GM19467 (cell line): ENCODE measurements at regions not wholly inside any gene's neighbourhood (a gene's known extent, or its start where the extent isn't known, plus 50 kb on each side); places are given as distances from the start of the nearest gene placed in this dataset.

Experiments used
- ATAC-seq: cut with Tn5 transposase; IDR thresholded peaks from one replicate; pipeline ENCODE4 v1.9.1; 2021; ENCODE audit warnings: mild to moderate bottlenecking, moderate library complexity; ENCODE audit not compliant: unreplicated experiment

DNA sequence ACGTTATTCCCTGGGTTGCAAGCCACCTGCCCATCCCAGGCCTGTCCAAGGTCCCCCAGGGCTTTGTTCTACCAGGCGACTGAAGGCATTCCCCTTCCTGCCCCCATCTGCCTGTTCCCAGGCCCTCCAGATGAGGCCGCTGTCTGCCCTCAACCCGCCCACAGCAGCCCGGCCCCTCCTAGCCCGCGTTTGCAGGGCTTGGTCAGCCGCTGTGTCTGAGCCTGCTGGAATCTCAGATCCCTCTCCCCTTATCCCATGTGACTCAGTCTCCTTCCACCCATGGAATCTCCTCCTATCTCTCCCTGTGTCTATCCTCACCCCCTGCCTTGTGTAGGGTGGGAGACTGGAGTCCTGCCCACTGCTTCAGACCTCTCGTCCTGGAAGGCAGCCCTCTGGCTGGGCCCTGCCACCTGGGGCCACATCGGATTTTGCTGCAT lies 186.0 kb upstream of the TNRC6C start:
- no peak for ATAC-seq

GRCh38 chr17:77772899-77773358 lies 185.6 kb upstream of the TNRC6C start:
- ATAC-seq, result no peak

- no peak for ATAC-seq
These were observed 184.3 kb upstream of the TNRC6C start for GRCh38 chr17:77774182-77774581.

- no peak for ATAC-seq
These were observed 179.6 kb upstream of the TNRC6C start for GRCh38 chr17:77778636-77779489.

DNA sequence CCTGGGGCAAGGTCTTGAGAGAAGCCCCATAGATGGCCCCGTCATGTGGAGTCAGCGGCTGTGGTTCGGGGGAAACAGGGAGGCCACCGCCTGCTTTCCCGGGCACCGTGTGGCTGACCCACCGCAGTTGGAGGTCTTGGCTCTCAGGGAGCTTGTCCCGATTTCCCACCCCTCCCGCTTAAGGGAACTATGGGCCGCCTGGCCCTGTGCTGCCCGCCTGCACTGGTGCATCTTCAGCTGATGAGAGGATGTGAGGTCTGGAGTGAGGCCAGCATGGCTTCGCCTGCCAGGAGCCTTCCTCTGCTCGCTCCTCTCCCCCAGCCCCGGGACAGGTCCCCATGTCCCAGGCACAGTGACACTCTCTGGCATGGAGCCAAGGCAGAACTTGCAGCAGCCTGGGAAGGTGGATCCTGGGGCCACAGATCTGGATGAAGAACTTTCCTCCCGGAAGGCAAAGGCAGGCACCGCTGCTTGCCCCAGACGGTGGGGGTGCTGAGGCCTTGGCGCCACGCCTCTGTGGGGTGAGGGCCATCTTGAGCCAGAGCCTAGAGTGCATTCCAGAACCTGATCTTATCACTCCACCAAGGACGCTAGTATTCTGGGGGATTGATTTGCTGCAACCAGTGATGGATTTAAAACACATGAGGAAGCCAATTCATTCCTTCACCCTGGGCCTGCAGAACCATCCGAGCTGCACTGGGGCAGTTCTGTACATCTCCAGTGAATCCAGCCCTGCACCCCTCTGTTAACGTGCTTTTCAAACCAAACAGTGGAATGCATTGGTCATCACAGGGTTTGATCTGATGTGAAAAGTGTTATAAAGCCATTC lies 178.6 kb upstream of the TNRC6C start:
- no peak for ATAC-seq

DNA sequence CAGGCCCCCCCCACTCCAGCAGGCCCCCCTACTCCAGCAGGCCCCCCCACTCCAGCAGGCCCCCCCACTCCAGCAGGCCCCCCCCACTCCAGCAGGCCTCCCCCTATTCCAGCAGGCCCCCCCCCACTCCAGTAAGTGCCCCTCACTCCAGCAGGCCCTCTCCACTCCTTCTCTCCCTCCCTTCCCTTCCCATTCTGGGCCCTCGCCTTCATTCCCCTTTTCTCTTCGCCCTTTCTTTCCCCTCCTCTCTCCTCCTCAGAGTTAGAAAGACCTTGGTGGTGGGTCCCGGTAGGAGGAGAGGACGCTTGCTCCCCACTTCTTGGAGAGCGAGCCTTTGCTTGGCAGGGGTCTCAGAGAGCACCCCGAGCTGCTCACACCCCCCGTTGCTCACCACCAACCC lies 177.0 kb upstream of the TNRC6C start:
- ATAC-seq, result no peak

DNA sequence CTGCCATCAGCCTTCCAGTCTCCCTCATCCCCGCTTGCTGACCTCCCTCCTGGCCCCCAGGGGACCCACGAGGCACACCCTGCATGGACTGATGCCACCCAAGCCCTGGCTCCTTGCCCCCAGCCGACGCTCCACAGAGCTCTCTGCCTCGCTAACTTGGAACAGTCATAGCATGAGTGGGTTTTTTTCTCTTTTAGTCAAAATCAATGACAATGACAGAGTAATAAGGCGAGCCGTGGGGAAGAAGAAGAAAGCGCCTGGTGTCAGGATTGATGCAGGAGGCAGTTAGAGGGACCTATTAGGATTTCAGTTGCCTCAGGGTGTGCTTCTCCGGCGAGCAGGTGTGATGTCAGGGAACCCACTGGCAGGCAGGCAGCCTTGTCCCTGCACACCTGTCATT lies 176.3 kb upstream of the TNRC6C start:
- no peak for ATAC-seq

DNA sequence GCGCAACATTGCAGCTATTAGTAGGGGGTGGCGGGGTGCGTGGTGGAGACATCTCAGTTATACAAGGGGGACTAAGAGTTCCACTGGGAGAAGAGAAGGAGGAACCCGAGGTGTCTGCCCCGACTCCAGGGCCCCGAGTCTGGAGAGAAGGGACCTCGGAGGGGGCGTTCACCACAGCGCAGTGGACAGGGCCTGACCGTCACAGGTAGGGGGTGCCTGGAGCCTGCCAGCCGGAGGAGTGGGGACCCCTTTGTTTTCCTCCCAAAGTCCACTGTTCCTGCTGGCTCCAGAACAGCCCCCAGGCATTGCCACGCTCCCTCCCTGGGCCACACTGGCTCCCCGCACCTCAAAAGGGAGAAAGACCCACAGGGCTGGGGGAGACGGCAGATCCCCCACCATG lies 175.9 kb upstream of the TNRC6C start:
- no peak for ATAC-seq

DNA sequence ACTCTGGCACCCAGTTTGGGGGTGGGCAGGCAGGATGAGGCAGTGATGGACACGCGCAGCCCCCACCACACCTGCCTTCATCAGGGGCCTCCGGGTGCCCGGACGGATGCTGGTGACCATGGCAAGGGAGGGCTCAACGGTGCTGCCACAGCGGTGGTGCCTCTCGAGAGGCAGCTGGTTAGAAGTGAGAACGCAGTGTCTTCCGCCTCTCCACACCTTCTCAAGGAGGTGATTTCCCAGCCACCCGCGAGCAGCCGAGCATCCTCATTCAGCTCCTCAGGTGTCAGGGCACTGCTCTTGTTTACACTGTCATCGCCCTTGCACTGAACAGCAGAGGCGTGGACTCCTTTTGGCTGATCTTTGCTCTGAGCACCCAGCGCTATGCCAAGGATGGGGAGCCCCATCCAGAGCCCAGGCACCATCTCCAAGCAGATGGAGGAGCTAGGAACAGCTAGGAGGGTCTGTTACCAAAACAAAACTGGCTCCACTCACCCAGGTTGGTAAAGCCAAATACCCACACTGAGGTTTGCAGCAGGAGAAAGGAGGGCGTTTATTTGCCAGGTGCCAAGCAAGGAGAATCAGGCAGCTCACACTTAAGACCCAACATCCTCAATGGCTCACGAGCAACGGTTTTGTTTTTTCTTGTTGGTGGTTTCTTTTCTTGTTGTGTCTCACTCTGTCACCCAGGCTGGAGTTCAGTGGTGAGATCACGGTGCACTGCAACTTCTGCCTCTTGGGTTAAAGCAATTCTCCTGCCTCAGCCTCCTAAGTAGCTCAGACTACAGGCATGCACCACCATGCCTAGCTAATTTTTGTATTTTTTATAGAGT lies 174.3 kb upstream of the TNRC6C start:
- no peak for ATAC-seq

DNA sequence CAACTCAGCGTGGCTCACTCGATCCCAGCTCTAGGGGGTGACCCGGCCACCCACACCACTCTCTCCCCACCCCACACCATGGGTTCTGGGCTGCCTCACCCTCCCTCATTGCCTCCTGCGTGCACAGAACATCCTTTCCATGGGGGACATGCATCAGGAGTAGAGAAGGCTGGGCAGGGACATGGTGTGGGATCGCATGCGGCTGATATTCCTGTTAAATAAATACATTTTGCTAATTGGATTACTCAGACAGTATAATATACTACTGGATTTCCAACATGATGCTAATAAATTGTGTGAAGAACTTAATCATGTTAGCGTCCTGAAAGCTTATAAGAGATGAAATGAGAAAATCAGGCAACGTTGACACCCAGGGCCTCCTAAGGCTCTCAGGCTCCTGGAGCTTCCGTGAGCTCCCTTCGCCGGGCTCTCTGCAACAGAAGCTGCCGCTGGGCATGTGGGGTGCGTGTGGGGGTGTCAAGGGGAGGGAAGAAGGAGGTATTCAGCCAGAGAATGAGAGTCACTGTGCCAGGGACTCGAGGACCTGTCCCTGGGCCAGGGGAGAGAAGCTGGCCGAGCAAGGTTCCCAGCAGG lies 173.1 kb upstream of the TNRC6C start:
- ATAC-seq, result no peak

- ATAC-seq, result no peak
These were observed 172.4 kb upstream of the TNRC6C start for GRCh38 chr17:77786090-77786489.

- no peak for ATAC-seq
These were observed 171.6 kb upstream of the TNRC6C start for GRCh38 chr17:77786740-77787505.

- ATAC-seq, result no peak
These were observed 168.2 kb upstream of the TNRC6C start for GRCh38 chr17:77790143-77790829.

DNA sequence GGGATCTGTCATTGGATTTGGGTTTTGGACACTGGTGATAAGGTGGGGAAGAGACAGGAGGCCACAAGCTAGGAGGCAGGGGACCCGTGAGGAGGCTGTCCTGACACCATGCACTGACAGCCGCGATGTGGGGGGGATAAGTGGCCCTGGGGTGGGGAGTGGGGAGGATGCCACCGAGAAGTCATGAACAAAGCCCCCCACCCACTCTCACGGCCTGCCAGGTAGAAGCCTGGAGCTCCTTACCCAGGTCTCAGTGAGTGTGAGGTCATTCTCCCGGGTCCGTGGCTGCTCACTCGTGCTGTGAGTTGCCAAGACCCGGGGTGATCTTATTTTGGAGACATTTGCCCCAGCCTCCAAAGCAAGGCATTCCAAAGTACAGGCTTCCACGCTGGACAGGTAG lies 165.9 kb upstream of the TNRC6C start:
- no peak for ATAC-seq

GRCh38 chr17:77793146-77793970 lies 165.1 kb upstream of the TNRC6C start:
- no peak for ATAC-seq

DNA sequence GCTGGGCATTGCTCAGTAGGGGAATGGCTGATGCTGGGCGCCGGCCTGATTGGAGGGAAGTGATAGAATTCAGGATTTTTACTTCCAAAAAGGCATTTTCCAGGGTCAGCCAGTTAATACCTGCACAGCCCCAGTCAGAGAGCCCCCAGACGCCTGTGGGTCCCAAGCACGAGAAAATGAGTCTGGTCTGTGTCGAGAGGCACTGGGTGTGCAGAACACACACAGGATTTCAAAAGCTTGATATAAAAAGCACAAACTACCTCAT lies 164.6 kb upstream of the TNRC6C start:
- ATAC-seq, result no peak

GRCh38 chr17:77794846-77795245 lies 163.7 kb upstream of the TNRC6C start:
- ATAC-seq, result no peak

- ATAC-seq, result no peak
These were observed 162.8 kb upstream of the TNRC6C start for GRCh38 chr17:77795685-77796084.
